ENCODE measurements at regions not wholly inside any gene's neighbourhood (a gene's known extent, or its start where the extent isn't known, plus 50 kb on each side); places are given as distances from the start of the nearest gene placed in this dataset.
"Not testable (repeated sequence)": the region's sequence is repeated elsewhere in the genome, so short reads cannot be mapped to it uniquely, and the experiment has no call there.

DNA sequence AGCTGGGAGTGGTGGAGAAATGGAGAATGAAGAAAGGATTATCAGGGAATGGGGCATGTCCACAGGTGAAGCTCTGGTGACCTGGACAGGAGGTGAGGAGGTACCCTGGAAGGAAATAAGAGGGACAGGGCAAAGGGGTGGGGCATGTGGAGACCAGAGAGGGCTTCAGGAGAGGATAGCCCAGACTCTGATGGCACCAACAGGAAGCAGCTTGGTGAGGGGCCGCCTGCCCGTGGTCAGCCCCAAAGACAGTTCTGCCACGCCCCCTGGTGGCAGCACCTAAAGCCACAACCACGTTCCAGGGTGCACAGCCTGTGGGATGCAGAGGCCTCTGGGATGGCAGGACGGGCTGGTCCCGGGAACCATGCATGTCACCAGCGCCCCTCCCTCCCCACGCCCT lies 5406.9 kb upstream of the TPTE start:
- TF ChIP-seq, protein P1, sequence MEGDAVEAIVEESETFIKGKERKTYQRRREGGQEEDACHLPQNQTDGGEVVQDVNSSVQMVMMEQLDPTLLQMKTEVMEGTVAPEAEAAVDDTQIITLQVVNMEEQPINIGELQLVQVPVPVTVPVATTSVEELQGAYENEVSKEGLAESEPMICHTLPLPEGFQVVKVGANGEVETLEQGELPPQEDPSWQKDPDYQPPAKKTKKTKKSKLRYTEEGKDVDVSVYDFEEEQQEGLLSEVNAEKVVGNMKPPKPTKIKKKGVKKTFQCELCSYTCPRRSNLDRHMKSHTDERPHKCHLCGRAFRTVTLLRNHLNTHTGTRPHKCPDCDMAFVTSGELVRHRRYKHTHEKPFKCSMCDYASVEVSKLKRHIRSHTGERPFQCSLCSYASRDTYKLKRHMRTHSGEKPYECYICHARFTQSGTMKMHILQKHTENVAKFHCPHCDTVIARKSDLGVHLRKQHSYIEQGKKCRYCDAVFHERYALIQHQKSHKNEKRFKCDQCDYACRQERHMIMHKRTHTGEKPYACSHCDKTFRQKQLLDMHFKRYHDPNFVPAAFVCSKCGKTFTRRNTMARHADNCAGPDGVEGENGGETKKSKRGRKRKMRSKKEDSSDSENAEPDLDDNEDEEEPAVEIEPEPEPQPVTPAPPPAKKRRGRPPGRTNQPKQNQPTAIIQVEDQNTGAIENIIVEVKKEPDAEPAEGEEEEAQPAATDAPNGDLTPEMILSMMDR (IDR thresholded peaks at IDR 0.05), result peak in 2 of 12 donors; percentile 12 to 15
- not testable (repeated sequence) for TF ChIP-seq POLR2A (IDR thresholded peaks at IDR 0.05)

Data from heart left ventricle (tissue), 13 donors.